Loucy (cell line): ENCODE measurements at regions not wholly inside any gene's neighbourhood (a gene's known extent, or its start where the extent isn't known, plus 50 kb on each side); places are given as distances from the start of the nearest gene placed in this dataset.

Source experiments
- EZH2phosphoT487 ChIP-seq: fragments of 200-600 bp; IDR thresholded peaks from 2 replicates; pipeline ENCODE4 v1.6.1; 2018; ENCODE audit warnings: antibody characterized with exemption, mild to moderate bottlenecking, moderate library complexity, borderline replicate concordance
- TF ChIP-seq, protein P1 (sequence below): fragments of 200-600 bp; sonication (generic); conservative IDR thresholded peaks from 2 replicates; pipeline ENCODE4 v1.5.1; 2014; ENCODE audit warnings: mild to moderate bottlenecking, antibody characterized with exemption, low read length

DNA sequence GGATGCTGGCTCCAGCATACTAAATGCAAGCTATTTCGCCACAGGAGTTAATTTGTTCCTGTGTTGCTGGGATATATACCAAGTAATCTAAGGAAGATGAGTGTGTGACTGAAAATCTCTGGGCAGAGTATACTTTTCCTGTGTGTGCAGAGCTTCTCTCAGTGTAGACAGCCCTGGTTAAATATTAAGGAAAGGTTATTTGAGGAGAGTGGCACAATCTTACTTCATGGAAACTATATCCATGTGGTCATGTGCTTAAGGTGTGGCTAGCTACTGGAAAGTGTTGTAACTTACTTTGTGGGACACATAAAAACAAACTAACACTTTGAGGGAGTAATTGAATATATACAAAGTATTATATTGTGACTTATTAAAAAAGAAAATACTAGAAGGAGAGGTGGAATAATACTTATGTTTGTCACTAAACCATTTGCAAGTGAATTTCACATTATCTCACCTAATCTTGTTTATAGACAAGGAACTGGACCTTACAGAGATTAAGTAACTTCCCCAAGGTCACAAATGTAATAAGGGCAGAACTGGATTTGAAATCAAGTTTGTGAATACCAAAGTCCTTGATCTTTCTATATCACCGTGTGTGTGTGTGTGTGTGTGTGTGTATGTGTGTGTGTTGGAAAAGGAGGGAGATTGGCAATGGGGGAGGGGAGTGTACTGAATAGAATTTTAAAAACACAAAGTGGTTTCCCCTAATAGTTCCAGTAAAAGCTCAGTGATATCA is 408.2 kb upstream of the NR3C2 start:
- TF ChIP-seq, protein P1, sequence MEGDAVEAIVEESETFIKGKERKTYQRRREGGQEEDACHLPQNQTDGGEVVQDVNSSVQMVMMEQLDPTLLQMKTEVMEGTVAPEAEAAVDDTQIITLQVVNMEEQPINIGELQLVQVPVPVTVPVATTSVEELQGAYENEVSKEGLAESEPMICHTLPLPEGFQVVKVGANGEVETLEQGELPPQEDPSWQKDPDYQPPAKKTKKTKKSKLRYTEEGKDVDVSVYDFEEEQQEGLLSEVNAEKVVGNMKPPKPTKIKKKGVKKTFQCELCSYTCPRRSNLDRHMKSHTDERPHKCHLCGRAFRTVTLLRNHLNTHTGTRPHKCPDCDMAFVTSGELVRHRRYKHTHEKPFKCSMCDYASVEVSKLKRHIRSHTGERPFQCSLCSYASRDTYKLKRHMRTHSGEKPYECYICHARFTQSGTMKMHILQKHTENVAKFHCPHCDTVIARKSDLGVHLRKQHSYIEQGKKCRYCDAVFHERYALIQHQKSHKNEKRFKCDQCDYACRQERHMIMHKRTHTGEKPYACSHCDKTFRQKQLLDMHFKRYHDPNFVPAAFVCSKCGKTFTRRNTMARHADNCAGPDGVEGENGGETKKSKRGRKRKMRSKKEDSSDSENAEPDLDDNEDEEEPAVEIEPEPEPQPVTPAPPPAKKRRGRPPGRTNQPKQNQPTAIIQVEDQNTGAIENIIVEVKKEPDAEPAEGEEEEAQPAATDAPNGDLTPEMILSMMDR = no peak
- TF ChIP-seq EZH2phosphoT487 = no peak
